Psoas muscle (tissue), 7 donors: ENCODE measurements at regions not wholly inside any gene's neighbourhood (a gene's known extent, or its start where the extent isn't known, plus 50 kb on each side); places are given as distances from the start of the nearest gene placed in this dataset.

ENCODE experiments used
- ATAC-seq, 4 donors: fragments of 200-7000 bp; cut with Tn5 transposase; one replicate each; pipeline ENCODE4 v1.9.1; 2020; ENCODE audit warnings: moderate library complexity in 3 of 4, mild to moderate bottlenecking in 2 of 4
- DNase-seq, 2 donors: peaks; one replicate each; pipeline ENCODE4 v3.0.0-alpha.2; 2020
- H3K27ac ChIP-seq: fragments of 200-600 bp; one replicate; pipeline ENCODE4 v1.8.0; 2022
- H3K27me3 ChIP-seq, 3 donors: fragments of 200-600 bp in 1 of 3; one replicate each; pipeline versions ENCODE4 v1.6.1 to v1.8.0; 2013 to 2022; ENCODE audit warnings: low read length in 2 of 3, mild to moderate bottlenecking in 2 of 3, moderate library complexity in 1 of 3; ENCODE audit not compliant: insufficient read depth in 3 of 3
- H3K36me3 ChIP-seq, 2 donors: fragments of 200-600 bp in 1 of 2; one replicate each; pipeline versions ENCODE4 v1.6.1 to v1.8.0; 2013 to 2022; ENCODE audit warnings: low read depth in 1 of 2, mild to moderate bottlenecking in 1 of 2, moderate library complexity in 1 of 2; ENCODE audit not compliant: insufficient read depth in 1 of 2
- H3K4me1 ChIP-seq: fragments of 200-600 bp; one replicate; pipeline ENCODE4 v1.8.0; 2022
- H3K4me3 ChIP-seq: fragments of 200-600 bp; one replicate; pipeline ENCODE4 v1.8.0; 2022; ENCODE audit warnings: mild to moderate bottlenecking
- H3K9me3 ChIP-seq: fragments of 200-600 bp; one replicate; pipeline ENCODE4 v1.8.0; 2022
- WGBS, 3 donors: extraction: QIAGEN DNeasy Blood & Tissue Kit; methylation state at CpG; one replicate each; pipeline versions ENCODE4 v1.1.6 to v1.1.7; 2013; 5-methylcytosine and 5-hydroxymethylcytosine counted together
- intact Hi-C, 2 donors: fragments of 100-400 bp; cut with DNase I; formaldehyde crosslinking; loops; one replicate each; pipeline versions ENCODE4 v1.11.0 to v1.14.2; 2022
- TF ChIP-seq, protein P1 (sequence below): fragments of 200-600 bp; IDR thresholded peaks from one replicate; pipeline ENCODE4 v1.8.0; 2022; ENCODE audit warnings: antibody characterized with exemption
- donor health status: healthy with polysubstance abuse.
- donor health status: DM: no; HTN: no; CAD: no; lungs with moderate emphysema.
- donor health status: Bipolar disorder and iron deficiency.
- donor health status: healthy.
- donor health status: DM: yes; HTN: yes; CAD: no.
- donor health status: DM: no; HTN: no; CAD: no.
- donor health status: DM: yes; HTN: yes; CAD: no.

DNA sequence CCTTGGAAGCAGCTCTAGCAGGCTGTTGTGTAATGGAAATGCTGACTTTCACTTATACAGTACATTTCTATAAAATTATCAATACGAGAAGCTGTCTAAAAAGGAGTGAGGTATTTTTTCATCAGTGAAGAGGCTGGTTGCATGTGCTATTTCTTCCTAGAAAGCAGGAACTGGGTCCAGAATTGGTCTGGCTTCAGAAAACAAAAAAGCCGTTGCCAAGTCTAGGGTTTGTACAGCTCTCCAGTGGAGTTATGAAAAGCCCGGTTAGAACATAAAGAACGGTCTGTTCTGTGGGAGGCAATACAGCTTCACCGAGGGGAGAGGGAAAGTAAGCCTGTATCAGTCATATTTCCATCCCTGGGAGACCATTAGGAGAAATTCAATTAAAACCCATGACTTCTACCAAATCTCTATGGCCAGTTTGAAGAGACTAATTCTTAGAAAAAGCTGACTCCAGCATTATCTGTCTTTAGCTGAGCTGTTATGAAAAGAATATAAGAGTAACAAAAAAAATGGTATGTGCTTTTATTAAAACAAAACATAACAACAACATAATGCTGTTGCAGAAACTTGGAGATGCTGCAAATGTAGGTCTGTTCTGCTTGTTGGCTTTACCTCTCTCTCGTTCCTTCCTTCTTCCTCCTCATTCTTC lies 217.0 kb downstream of the CMPK2 start:
- no peaks in the 10 kb centered on the region for H3K27me3 ChIP-seq
- H3K27ac ChIP-seq = no peak overlapping the region
- DNase-seq (no peak), ATAC-seq (no peak)
- no peak overlapping the region for H3K4me3 ChIP-seq
- H3K36me3 ChIP-seq = no peaks in the 10 kb centered on the region
- TF ChIP-seq, protein P1, sequence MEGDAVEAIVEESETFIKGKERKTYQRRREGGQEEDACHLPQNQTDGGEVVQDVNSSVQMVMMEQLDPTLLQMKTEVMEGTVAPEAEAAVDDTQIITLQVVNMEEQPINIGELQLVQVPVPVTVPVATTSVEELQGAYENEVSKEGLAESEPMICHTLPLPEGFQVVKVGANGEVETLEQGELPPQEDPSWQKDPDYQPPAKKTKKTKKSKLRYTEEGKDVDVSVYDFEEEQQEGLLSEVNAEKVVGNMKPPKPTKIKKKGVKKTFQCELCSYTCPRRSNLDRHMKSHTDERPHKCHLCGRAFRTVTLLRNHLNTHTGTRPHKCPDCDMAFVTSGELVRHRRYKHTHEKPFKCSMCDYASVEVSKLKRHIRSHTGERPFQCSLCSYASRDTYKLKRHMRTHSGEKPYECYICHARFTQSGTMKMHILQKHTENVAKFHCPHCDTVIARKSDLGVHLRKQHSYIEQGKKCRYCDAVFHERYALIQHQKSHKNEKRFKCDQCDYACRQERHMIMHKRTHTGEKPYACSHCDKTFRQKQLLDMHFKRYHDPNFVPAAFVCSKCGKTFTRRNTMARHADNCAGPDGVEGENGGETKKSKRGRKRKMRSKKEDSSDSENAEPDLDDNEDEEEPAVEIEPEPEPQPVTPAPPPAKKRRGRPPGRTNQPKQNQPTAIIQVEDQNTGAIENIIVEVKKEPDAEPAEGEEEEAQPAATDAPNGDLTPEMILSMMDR = no peak
- 33 to 54% (median 39%) methylated on average over 6 of the region's 6 CpGs for WGBS, 3 donors
- H3K4me1 ChIP-seq = peaks cover 11% of the 10 kb centered on the region
- no peaks in the 10 kb centered on the region for H3K9me3 ChIP-seq
- intact Hi-C loops = no loop called here

DNA sequence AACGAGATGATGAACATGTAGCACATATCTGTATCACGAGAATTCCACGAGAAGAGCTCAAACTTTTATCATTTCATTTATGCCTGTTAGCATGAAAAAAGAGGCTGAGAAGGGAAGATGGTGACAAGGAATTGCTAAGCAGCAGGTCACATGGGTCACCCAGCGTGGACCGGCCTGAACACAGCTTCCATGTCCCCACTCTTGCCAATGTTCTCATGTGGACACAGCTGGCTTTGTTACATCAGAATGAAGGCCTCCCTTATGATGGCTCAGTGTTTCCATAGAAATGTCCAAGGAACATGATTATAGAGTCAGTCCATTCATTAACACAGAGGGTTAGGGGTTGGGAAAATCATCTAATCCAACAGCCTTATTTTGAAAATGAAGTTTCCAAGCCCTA lies 215.4 kb downstream of the CMPK2 start:
- 81 to 88% (median 87%) methylated on average over 5 of the region's 5 CpGs for WGBS, 3 donors
- H3K9me3 ChIP-seq = no peaks in the 10 kb centered on the region
- no peak overlapping the region for H3K4me3 ChIP-seq
- TF ChIP-seq, protein P1 = no peak
- intact Hi-C loops = loop anchor here in 1 of 2 donors (5.0 kb wide), 1 partner anchor 143 kb away; no protein-coding TSS in a partner anchor
- no peaks in the 10 kb centered on the region for H3K27me3 ChIP-seq
- peaks cover 12% of the 10 kb centered on the region for H3K4me1 ChIP-seq
- DNase-seq = no peak
- H3K27ac ChIP-seq = no peak overlapping the region
- ATAC-seq = no peak
- no peaks in the 10 kb centered on the region for H3K36me3 ChIP-seq

DNA sequence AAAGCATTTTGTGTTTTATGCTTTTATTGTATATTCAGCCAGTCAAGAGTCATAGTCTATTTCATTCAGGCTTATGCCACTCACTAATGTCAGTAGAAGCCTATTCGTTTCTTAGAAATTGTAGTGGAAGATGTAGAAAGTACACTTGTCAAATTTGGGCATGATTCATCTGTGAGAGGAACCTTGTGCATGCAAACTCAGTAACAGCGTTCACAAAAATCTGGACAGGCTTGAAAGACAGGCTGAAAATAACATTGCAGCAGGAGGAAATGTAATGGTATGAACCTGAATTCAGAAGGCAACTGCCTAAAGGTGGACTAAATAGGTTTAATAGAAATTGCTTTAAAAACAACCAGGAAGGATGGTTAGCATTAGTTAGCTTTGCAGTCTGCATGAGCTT lies 213.5 kb downstream of the CMPK2 start:
- Histone ChIP-seq H3K4me1 (peaks cover 12% of the 10 kb centered on the region), H3K36me3 (no peaks in the 10 kb centered on the region), H3K9me3 (no peaks in the 10 kb centered on the region), H3K27me3 (no peaks in the 10 kb centered on the region), H3K4me3 (no peak overlapping the region), H3K27ac (no peak overlapping the region)
- DNase-seq (no peak), ATAC-seq (no peak)
- WGBS, 3 donors = 48 to 87% (median 72%) methylated on average over 2 of the region's 2 CpGs
- intact Hi-C loops = loop anchor here in 1 of 2 donors (5.0 kb wide), 1 partner anchor 145 kb away; no protein-coding TSS in a partner anchor
- TF ChIP-seq, protein P1 = no peak

DNA sequence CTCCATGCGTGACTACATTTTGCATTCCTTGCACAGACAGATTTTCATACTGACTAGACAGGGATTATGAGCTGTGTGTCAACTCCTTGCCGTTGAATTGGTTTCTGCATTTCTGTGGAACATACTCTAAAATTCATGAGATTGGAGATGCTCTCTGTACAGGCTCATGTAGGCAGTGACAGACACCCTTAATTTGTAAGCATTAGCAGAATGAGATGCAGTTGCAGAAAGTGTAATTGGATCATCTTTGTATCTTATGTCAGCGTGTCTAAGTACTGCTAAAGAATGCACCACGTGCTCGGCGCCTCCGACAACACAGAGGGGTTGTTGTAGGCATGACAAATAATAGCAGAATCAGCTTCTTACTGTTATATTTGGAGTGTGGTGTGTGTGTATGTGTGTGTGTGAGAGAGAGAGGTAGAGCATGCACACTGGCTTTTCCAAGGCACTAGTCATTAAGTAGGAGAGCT lies 212.4 kb downstream of the CMPK2 start:
- no peaks in the 10 kb centered on the region for H3K9me3 ChIP-seq
- no peaks in the 10 kb centered on the region for H3K27me3 ChIP-seq
- DNase-seq = no peak
- TF ChIP-seq, protein P1 = no peak
- intact Hi-C loops = loop anchor here in 1 of 2 donors (5.0 kb wide), 1 partner anchor 146 kb away; no protein-coding TSS in a partner anchor
- WGBS, 3 donors = 28 to 39% (median 29%) methylated on average over 7 of the region's 7 CpGs
- peaks cover 12% of the 10 kb centered on the region for H3K4me1 ChIP-seq
- ATAC-seq = peak in 3 of 4 donors; percentile 54 to 68 (median 67)
- no peak overlapping the region for H3K4me3 ChIP-seq
- H3K36me3 ChIP-seq = no peaks in the 10 kb centered on the region
- H3K27ac ChIP-seq = no peak overlapping the region

DNA sequence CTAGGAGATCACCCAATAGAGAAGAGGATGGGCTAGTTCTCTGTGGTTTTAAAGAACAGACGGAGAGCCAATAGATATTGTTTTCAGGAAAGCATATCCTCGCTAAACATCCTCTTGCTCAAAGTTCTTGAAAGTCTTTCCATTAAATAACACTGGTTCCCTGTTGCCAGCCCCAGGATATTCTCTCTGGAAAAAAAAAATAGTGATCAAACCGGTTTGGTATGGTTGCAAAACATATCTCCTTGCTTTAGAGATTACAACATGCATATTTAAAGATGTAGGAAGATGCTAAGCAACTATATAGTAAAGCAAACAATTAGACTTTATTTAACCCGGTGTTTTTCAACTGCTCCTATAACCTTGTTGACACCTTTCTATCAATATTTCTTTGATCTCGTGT lies 211.4 kb downstream of the CMPK2 start:
- Histone ChIP-seq H3K27ac (no peak overlapping the region), H3K27me3 (no peaks in the 10 kb centered on the region), H3K36me3 (no peaks in the 10 kb centered on the region), H3K4me3 (no peak overlapping the region), H3K9me3 (no peaks in the 10 kb centered on the region), H3K4me1 (peaks cover 12% of the 10 kb centered on the region)
- TF ChIP-seq, protein P1 = no peak
- 52 to 59% (median 59%) methylated on average over 5 of the region's 5 CpGs for WGBS, 3 donors
- ATAC-seq (no peak), DNase-seq (no peak)
- intact Hi-C loops = loop anchor here in 1 of 2 donors (5.0 kb wide), 1 partner anchor 147 kb away; no protein-coding TSS in a partner anchor
